ENCODE measurements at regions not wholly inside any gene's neighbourhood (a gene's known extent, or its start where the extent isn't known, plus 50 kb on each side); places are given as distances from the start of the nearest gene placed in this dataset.

- no peak for DNase-seq (ENCODE audit: low read depth)
These were observed 166.9 kb downstream of the SEC14L1 start for GRCh38 chr17:77307479-77308198.

GRCh38 chr17:77308861-77309726 is 168.3 kb downstream of the SEC14L1 start:
- DNase-seq (ENCODE audit: low read depth) = no peak

DNA sequence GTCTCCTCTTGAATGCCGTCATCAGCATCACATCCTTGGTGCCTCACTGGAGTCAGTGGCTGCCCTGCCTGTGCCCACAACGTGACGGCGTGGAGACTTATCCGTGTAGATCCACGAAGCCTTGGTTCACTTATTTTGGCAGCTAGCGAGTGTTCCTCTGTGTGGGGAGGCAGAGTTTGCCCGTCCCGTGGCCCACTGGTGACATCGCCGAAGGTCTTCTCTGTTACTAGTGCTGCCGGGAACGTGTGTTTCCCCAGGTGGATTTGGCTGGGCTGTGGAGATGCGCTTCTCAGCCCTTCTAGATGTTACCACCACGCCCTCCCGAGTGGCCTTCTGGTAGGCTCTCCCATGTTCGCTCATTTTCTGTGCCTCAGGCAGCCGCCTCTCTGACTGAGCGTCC is 169.6 kb downstream of the SEC14L1 start:
- DNase-seq (ENCODE audit: low read depth) = no peak

- no peak for DNase-seq (ENCODE audit: low read depth)
These were observed 170.7 kb downstream of the SEC14L1 start for GRCh38 chr17:77311371-77311981.

DNA sequence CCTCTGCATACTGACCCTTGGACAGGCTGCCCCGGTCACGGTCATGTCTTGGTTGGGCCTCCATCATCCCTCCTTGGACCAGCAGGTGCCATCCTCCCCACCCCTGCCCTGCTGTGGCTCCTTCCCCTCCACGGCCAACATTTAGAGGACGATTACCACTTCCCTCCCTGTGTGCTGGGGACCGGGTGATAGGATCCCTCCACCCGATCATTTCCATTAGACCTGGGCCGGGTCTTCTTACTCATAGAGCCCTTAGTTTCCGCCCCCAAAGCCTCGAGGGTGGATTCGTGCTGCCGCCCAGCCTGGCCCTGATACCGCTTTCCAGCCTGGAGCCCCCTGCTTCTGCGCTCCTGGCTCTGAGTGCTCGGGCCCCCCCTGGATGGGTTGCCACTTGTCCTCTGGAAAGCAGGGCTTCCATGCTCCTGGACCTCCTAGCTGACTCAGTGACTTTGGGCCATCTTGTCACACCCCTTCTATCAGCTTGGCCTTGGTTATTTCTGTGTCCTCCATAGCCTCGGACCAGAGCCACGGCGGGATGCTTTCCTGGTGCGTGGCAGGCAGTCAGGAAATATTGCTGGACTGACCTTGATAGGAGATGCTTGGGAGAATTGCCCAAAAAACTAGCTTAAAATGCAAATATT is 171.4 kb downstream of the SEC14L1 start:
- no peak for DNase-seq (ENCODE audit: low read depth)

DNA sequence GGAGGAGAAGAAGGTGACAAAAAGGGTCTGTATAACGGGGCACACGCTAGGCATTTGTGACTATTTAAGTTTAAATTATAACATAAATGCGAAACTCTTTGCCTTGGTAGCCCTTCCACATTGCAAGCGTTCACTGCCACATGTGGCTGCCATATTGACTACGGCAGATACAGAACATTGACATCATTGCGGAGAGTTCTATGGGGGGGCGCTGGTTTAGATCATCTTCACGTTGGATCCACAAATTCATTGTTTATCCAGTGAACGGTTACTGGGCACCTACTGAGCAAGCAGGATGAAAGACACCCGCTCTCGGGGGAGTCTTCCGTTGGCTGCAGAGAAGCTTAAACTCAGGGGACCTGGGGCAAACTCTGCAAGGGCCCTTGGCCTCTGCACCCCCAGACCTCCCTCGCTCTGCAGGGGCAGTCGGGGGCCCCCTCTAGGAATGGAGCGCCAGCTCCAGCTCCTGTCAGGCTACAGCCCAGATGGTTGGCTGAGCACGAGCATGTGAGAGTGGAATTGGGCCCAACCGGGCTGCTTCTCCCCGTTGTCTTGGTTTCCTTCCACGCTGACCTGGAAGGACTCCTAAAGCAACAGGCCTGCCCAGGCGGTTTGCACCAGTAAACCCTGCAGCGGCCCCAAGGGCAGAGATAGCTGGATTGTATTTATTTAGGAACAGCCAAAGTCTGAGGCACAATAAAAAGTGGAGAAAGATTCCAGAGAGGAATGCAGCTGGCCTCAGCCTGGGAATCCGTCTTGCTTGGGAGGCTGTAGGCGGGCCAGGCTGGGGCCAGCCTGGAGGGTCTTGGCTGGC is 172.2 kb downstream of the SEC14L1 start:
- DNase-seq (ENCODE audit: low read depth) = no peak

GRCh38 chr17:77313831-77314230 is 173.1 kb downstream of the SEC14L1 start:
- DNase-seq (ENCODE audit: low read depth) = no peak

- no peak for DNase-seq (ENCODE audit: low read depth)
These were observed 173.8 kb downstream of the SEC14L1 start for GRCh38 chr17:77314601-77315000.

DNA sequence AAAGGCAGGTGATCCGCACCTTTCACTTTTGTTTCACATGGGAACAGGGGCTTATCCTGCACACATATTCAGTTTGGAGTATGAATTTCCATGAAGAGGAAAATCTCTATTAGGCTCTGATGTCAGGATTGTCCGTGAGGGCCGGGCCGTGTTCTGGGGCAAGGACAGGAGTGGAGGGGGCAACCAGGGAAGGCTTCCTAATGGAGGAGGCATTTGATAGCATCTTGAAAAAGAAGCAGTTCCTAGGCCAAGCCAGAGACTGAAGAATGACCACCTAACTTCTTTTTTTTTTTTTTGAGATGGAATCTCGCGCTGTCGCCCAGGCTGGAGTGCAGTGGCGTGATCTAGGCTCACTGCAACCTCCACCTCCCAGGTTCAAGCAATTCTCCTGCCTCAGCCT is 174.2 kb downstream of the SEC14L1 start:
- DNase-seq (ENCODE audit: low read depth) = no peak

DNA sequence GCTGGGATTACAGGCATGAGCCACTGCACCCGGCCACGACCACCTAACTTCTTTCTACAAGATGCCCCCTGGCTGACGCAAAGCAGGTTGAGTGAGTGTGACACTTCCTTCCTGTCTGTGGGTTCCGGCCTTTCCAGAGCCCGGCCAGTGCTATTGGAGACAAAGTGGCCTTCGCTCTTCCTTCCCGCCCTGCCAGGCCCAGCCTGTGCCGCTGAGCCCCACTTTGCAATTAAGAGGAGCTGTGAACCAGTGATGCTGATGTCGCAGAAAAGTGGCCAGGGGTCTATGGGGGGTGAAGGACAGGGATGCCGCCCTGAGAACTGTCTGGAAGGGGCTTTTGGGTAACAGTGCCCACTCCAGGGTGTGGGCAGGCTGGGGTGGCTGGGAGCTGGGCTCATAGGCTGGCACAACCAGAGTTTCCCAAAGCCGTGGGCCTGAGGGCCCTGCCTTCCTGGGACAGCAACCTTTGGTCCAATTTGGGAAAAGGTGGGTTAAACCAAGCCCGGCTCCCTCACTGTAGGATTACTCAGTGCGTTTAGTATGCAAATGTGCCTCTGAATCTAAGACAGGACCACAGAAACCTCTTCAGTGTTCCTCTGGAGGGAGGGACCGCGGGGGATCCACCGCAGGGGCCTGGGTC is 174.9 kb downstream of the SEC14L1 start:
- DNase-seq (ENCODE audit: low read depth) = no peak

DNA sequence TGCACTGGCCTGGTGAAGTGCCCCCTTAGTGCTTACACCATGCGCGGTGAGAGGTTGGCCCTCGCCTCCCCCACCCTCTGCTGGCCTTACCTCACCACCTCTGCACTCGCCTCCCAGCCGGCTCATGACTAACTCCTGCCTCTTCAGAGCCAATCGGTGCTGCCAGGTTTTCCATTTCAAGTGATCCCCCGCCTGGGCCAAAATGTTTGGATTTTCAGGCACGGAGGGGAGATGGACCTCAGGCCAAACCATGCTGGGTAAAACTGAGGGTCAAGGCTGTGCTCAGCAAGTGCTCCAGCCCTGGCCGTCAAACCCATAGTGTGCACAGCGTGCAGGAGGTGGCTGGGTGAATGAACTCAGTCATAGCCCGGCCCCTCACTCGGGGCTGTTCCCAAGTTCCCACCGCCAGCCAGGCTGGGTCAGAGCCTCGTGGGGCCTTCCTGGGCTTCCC is 175.4 kb downstream of the SEC14L1 start:
- DNase-seq (ENCODE audit: low read depth) = no peak

DNA sequence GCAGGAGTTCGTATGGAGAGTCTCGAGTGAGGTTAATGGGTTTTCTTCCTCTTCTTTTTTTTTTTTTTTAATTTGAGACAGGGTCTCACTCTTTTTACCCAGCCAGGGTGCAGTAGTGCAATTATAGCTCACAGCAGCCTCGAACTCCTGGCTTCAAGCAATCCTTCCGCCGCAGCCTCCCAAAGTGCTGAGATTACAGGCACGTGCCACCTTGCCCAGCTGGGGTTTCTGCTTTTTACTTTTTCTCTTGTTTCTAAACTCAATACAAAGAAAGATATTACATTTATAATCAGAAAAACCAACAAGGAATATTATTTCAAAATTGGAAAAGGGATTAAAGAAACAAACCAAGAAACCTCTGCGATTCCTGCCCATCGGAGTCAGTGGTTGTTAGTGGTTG is 175.9 kb downstream of the SEC14L1 start:
- DNase-seq (ENCODE audit: low read depth) = no peak

DNA sequence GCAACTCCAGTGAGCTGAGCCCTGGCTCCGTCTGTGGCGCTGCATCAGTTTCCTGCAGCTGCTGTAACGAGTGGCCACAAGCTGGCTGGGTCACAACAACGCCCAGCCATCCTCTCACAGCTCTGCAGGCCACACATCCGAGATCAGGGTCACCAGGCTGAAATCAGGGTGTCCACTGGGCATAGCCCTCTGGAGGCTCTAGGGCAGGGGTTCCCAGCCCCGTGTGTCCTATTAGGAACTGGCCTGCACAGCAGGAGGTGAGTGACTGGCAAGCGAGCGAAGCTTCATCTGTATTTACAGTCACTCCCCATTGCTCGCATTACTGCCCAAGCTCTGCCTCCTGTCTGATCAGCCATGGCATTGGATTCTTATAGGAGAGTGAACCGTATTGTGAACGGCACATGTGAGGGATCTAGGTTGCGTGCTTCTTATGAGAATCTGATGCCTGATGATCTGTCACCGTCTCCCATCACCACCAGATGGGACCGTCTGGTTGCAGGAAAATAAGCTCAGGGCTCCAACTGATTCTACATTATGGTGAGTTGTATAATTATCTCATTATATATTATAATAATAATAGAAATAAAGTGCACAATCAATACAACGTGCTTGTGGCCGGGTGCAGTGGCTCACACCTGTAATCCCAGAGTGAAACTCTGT is 176.5 kb downstream of the SEC14L1 start:
- no peak for DNase-seq (ENCODE audit: low read depth)

DNA sequence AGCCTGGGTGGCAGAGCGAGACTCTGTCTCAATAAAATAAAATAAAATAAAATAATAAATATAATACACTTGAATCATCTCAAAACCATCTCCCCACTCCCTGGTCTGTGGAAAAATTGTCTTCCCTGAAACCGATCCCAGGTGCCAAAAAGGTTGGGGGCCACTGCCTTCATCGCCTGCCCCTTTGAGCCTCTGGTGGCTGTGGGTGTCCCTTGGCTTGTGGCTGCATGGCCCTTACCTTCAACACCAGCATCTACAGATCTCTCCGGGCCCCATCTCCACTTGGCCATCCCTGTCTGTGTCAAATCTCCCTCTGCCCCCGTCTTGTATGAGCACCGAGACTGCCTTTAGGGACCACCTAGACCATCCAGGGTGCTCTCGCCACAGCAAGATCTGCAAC is 177.3 kb downstream of the SEC14L1 start:
- no peak for DNase-seq (ENCODE audit: low read depth)

DNA sequence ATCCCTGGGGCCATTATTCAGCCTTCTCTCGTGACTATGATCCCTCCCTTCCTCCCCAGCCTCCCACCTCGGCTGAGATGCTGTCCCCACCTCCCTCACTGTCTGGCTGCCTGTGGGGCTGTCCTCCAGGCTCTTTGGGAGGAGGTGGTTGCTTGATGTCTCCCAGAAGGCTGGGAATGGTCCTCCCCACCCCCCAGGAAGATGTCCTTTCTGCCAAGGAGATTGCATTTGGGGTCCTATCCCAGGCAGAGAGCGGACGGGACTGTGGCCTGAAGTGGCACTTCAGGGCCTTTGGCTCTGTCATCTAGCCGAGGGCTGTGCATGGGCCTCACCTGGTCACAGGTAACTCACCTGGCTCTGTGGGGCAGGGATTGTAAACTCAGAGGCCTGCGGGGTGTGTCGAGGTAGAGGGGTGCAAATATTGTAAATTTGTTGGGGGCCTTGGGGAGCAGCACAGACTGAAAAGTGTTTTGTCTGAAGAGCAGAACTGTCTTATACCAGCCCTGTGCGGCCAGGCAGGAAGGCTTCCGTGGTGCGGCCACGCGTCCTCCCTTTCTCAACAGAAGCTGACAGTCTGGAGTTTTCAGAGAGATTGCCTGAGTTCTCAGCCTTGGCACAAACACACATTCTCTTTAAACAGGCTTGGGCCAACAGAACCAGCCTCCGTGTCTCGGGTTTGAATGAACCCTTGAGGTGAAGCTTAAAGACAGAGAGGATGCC is 177.9 kb downstream of the SEC14L1 start:
- no peak for DNase-seq (ENCODE audit: low read depth)

DNA sequence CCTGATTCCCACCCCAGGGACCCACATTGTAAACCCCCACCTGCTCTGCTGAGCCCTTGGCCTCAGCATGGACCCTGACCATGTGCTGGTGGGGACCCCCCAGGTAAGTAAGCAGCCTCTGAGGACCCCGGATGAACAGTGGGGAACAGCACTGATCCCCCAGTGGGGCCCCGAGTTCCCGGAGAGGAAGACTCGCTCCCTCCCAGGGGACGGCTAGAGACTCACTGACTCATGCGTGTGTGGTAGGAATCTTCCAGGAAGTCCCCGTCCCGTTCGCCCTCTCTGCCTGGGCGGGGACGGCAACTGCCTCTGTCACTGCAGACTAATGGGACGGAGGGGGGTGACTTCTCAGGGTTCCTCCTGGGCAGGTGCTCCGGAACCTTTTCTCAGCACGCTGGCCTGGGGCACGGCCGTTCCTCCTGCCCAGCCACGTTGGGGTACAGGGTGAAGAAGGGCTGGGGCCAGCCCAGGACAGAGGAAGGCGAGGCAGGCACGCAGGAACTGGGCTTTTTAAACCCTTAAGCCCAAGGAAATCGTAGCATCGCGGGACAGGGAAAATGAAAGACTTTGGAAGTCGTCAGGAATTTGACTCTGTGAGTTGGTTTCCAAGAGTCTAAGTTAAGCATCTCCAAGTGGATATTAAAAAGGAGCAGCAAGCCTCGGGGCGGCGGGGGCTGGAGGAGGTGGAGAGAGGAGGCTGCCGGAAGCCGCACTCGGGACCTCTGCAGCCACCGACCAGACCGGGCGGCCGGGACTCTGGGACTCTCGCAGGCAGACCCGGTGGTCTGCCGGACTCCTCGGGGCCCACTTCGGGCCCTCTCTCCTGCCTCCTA is 178.7 kb downstream of the SEC14L1 start:
- peak; percentile 75 for DNase-seq (ENCODE audit: low read depth)

GRCh38 chr17:77320044-77320440 is 179.3 kb downstream of the SEC14L1 start:
- no peak for DNase-seq (ENCODE audit: low read depth)

- no peak for DNase-seq (ENCODE audit: low read depth)
These were observed 179.9 kb downstream of the SEC14L1 start for GRCh38 chr17:77320485-77321256.

Measured in HS-5 (cell line).